WTC11 (cell line): ENCODE measurements at regions not wholly inside any gene's neighbourhood (a gene's known extent, or its start where the extent isn't known, plus 50 kb on each side); places are given as distances from the start of the nearest gene placed in this dataset.
A peak's percentile ranks its signal among the peaks of the same experiment; 100 is the strongest.

Experiments
- ATAC-seq: fragments of 200-7000 bp; cut with Tn5 transposase; 2 replicates; pipeline ENCODE4 v1.10.0; 2021; ENCODE audit warnings: mild to moderate bottlenecking, moderate library complexity
- CTCF ChIA-PET: fragments of 300-600 bp; sonication (Branson Sonifier 250); formaldehyde crosslinking; loops from one replicate; lab custom pipeline; 2021; ENCODE audit warnings: antibody characterized with exemption; lab: Charles Lee
- POLR2A ChIA-PET: fragments of 350-600 bp; sonication (Branson Sonifier 250); formaldehyde crosslinking; loops from one replicate; lab custom pipeline; 2021; ENCODE audit warnings: antibody characterized with exemption; lab: Charles Lee
- DNase-seq: peaks from one replicate; pipeline ENCODE4 v3.0.0; 2021; ENCODE audit warnings: low spot score
- H3K27ac Mint-ChIP-seq: 2 replicates; pipeline ENCODE4 v1.8.0; 2021; ENCODE audit warnings: mixed read lengths
- H3K27me3 Mint-ChIP-seq: 2 replicates; pipeline ENCODE4 v1.8.0; 2021; ENCODE audit warnings: low read depth, mild to moderate bottlenecking, moderate library complexity, mixed read lengths
- H3K36me3 Mint-ChIP-seq: 2 replicates; pipeline ENCODE4 v1.8.0; 2021; ENCODE audit warnings: mixed read lengths
- H3K4me1 Mint-ChIP-seq: 2 replicates; pipeline ENCODE4 v1.8.0; 2022; ENCODE audit warnings: mixed read lengths
- H3K4me3 Mint-ChIP-seq: 2 replicates; pipeline ENCODE4 v1.8.0; 2021; ENCODE audit warnings: mild to moderate bottlenecking, moderate library complexity, mixed read lengths
- H3K9me3 Mint-ChIP-seq: 2 replicates; pipeline ENCODE4 v1.8.0; 2021; ENCODE audit warnings: mixed read lengths
- ARID4B ChIP-seq: sonication (generic); formaldehyde crosslinking; IDR thresholded peaks from 2 replicates; pipeline ENCODE4 v1.8.0; 2023; ENCODE audit warnings: missing genetic modification reagents, mild to moderate bottlenecking, borderline replicate concordance
- CTCF ChIP-seq: fragments of 200-600 bp; IDR thresholded peaks from 2 replicates; pipeline ENCODE4 v1.8.0; 2022; ENCODE audit warnings: antibody characterized with exemption
- ELF4 ChIP-seq: sonication (generic); formaldehyde crosslinking; IDR thresholded peaks from 2 replicates; pipeline ENCODE4 v1.8.1; 2022; ENCODE audit warnings: low read depth, mild to moderate bottlenecking, moderate library complexity, missing genetic modification reagents
- FOXK1 ChIP-seq: sonication (generic); formaldehyde crosslinking; IDR thresholded peaks from 2 replicates; pipeline ENCODE4 v1.8.0; 2022; ENCODE audit warnings: mild to moderate bottlenecking, moderate library complexity, missing genetic modification reagents
- HMGXB4 ChIP-seq: sonication (generic); formaldehyde crosslinking; IDR thresholded peaks from 2 replicates; pipeline ENCODE4 v1.8.1; 2023; ENCODE audit warnings: mild to moderate bottlenecking, moderate library complexity, missing genetic modification reagents
- NFYB ChIP-seq: sonication (generic); formaldehyde crosslinking; conservative IDR thresholded peaks from 2 replicates; pipeline ENCODE4 v1.8.0; 2022; ENCODE audit warnings: low read depth, missing genetic modification reagents
- SP1 ChIP-seq: sonication (generic); formaldehyde crosslinking; conservative IDR thresholded peaks from 2 replicates; pipeline ENCODE4 v1.8.1; 2022; ENCODE audit warnings: missing genetic modification reagents
- STAT6 ChIP-seq: sonication (generic); formaldehyde crosslinking; conservative IDR thresholded peaks from 2 replicates; pipeline ENCODE4 v1.8.1; 2023; ENCODE audit warnings: mild to moderate bottlenecking, low read depth, missing genetic modification reagents, moderate library complexity
- TEAD1 ChIP-seq: sonication (generic); formaldehyde crosslinking; IDR thresholded peaks from 2 replicates; pipeline ENCODE4 v1.8.0; 2022; ENCODE audit warnings: mild to moderate bottlenecking, missing genetic modification reagents
- ZBTB43 ChIP-seq: sonication (generic); formaldehyde crosslinking; IDR thresholded peaks from 2 replicates; pipeline ENCODE4 v1.8.1; 2023; ENCODE audit warnings: mild to moderate bottlenecking, missing genetic modification reagents
- ZNF263 ChIP-seq: sonication (generic); formaldehyde crosslinking; IDR thresholded peaks from 2 replicates; pipeline ENCODE4 v1.8.1; 2022; ENCODE audit warnings: low read depth, mild to moderate bottlenecking, moderate library complexity, missing genetic modification reagents
- TF ChIP-seq, protein P1 (sequence below): sonication (generic); formaldehyde crosslinking; IDR thresholded peaks from 2 replicates; pipeline ENCODE4 v1.8.1; 2023; ENCODE audit warnings: mild to moderate bottlenecking, missing genetic modification reagents, borderline replicate concordance

DNA sequence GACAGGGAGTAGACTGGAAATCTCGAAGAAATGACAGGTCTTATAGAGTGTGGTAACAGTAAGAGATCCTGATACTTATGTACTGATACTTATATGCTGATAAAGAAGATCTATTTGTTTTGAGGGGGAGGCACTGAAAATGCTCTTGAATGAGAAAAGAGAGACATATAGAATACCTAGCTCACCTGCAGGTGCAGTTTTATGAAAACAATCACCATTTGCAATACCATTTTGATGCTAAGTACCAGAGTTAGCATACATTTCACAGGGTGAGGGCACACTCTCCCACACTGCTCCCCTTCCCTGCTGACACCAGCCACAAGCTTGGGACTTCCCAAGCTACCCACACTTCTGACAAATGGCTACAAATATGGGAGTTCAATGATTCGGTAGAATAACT is 1490.1 kb upstream of the IGFBP7 start:
- CTCF ChIA-PET, result interaction anchor here (1.2 kb wide), 1 partner anchor 8 kb away, joined by 3 read pairs; no protein-coding TSS in a partner anchor
- Mint-ChIP-seq H3K36me3 (no peaks in the 10 kb centered on the region), H3K27ac (peak overlapping the region; percentile 79), H3K9me3 (no peaks in the 10 kb centered on the region), H3K27me3 (no peaks in the 10 kb centered on the region), H3K4me1 (peaks cover 81% of the 10 kb centered on the region), H3K4me3 (peak overlapping the region; percentile 4; the same call in 1 of the 2 replicates)
- TF ChIP-seq ZBTB43 (peak; percentile 66; the same call in 1 of the 2 replicates), FOXK1 (CRISPR knock-in tag) (peak; percentile 36; the same call in 1 of the 2 replicates), ARID4B (CRISPR knock-in tag) (no peak), SP1 (peak; percentile 54; the same call in 1 of the 2 replicates), TEAD1 (peak; percentile 19; the same call in 1 of the 2 replicates), ELF4 (CRISPR knock-in tag) (no peak)
- POLR2A ChIA-PET, result no interaction called here
- DNase-seq, result no peak
- peak; percentile 82 for ATAC-seq

GRCh38 chr4:58590722-58591121 is 1480.5 kb upstream of the IGFBP7 start:
- Mint-ChIP-seq H3K27ac (no peak overlapping the region), H3K27me3 (no peaks in the 10 kb centered on the region), H3K4me3 (no peak overlapping the region), H3K4me1 (peaks cover 4% of the 10 kb centered on the region), H3K9me3 (peaks cover 38% of the 10 kb centered on the region), H3K36me3 (peaks cover 17% of the 10 kb centered on the region)
- ATAC-seq (no peak), DNase-seq (no peak)
- ChIA-PET CTCF (no interaction called here), POLR2A (no interaction called here)
- no peak for TF ChIP-seq ZNF263 (CRISPR knock-in tag)
- TF ChIP-seq NFYB (CRISPR knock-in tag), result no peak
- no peak for TF ChIP-seq CTCF
- TF ChIP-seq STAT6, result no peak
- TF ChIP-seq, all 79 proteins: peak for 0

- H3K4me3 Mint-ChIP-seq, result no peak overlapping the region
- CTCF ChIA-PET, result no interaction called here
Measured at GRCh38 chr4:58587856-58588255, 1477.7 kb upstream of the IGFBP7 start.

More at GRCh38 chr4:58587856-58588255, 1477.7 kb upstream of the IGFBP7 start:
- no peak overlapping the region for H3K27ac Mint-ChIP-seq
- H3K4me1 Mint-ChIP-seq, result no peaks in the 10 kb centered on the region
- ATAC-seq, result no peak
- H3K36me3 Mint-ChIP-seq, result peaks cover 40% of the 10 kb centered on the region
- TF ChIP-seq FOXK1 (CRISPR knock-in tag) (no peak), NFYB (CRISPR knock-in tag) (no peak), HMGXB4 (CRISPR knock-in tag) (no peak)
- TF ChIP-seq, protein P1, sequence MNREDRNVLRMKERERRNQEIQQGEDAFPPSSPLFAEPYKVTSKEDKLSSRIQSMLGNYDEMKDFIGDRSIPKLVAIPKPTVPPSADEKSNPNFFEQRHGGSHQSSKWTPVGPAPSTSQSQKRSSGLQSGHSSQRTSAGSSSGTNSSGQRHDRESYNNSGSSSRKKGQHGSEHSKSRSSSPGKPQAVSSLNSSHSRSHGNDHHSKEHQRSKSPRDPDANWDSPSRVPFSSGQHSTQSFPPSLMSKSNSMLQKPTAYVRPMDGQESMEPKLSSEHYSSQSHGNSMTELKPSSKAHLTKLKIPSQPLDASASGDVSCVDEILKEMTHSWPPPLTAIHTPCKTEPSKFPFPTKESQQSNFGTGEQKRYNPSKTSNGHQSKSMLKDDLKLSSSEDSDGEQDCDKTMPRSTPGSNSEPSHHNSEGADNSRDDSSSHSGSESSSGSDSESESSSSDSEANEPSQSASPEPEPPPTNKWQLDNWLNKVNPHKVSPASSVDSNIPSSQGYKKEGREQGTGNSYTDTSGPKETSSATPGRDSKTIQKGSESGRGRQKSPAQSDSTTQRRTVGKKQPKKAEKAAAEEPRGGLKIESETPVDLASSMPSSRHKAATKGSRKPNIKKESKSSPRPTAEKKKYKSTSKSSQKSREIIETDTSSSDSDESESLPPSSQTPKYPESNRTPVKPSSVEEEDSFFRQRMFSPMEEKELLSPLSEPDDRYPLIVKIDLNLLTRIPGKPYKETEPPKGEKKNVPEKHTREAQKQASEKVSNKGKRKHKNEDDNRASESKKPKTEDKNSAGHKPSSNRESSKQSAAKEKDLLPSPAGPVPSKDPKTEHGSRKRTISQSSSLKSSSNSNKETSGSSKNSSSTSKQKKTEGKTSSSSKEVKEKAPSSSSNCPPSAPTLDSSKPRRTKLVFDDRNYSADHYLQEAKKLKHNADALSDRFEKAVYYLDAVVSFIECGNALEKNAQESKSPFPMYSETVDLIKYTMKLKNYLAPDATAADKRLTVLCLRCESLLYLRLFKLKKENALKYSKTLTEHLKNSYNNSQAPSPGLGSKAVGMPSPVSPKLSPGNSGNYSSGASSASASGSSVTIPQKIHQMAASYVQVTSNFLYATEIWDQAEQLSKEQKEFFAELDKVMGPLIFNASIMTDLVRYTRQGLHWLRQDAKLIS (CRISPR knock-in tag), result no peak
- POLR2A ChIA-PET, result no interaction called here
- H3K9me3 Mint-ChIP-seq, result peaks cover 57% of the 10 kb centered on the region
- no peak for DNase-seq
- no peaks in the 10 kb centered on the region for H3K27me3 Mint-ChIP-seq
